Kasumi-1 (cell line): ENCODE measurements at regions not wholly inside any gene's neighbourhood (a gene's known extent, or its start where the extent isn't known, plus 50 kb on each side); places are given as distances from the start of the nearest gene placed in this dataset.
"Not testable (repeated sequence)": the region's sequence is repeated elsewhere in the genome, so short reads cannot be mapped to it uniquely, and the experiment has no call there.

Experiments
- DNase-seq, 2 experiments: peaks; one replicate each; lab custom pipeline; 2025; lab: John Stamatoyannopoulos, UW

DNA sequence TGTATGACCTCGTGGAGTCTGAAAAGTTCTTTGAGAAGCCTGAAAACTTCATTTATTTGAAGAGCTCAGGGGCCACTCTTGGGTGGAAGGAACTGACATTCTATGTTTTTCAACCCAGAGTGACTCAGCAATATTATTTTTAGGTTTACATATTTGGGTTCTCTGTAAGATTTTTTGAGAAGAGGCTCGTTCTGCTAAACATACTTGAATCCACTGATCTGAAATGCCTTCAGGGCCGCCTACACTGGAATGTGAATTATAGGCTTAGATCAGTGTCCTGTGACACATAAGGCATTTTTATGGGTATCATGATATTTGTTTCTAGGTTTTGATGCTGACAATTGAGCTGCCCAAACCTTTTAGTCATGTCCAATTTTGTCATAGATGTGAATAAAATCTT, 86.2 kb downstream of the PSAT1 start:
- peak; percentile 16 to 39 for DNase-seq

- DNase-seq = no peak
These were observed 89.4 kb downstream of the PSAT1 start for GRCh38 chr9:78386348-78386747.

DNA sequence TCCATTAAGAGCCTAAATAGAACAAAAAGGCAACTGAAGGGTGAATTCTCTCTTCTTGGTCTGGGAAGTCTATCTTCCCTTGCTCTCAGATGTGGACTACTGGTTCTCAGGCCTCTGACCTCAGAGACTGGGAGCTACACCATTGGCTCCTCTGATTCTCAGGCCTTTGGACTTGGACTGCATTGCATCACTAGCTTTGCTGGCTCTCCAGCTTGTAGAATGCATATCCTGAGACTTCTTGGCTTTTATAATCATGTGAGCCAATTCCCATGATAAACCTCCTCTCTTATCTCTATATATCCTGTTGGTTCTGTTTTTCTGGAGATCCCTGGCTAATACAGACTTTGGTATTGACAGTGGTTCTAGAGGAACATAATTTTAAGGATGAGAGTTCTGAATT, 89.8 kb downstream of the PSAT1 start:
- no peak for DNase-seq

- no peak for DNase-seq
These were observed 96.4 kb downstream of the PSAT1 start for GRCh38 chr9:78393340-78393739.

DNA sequence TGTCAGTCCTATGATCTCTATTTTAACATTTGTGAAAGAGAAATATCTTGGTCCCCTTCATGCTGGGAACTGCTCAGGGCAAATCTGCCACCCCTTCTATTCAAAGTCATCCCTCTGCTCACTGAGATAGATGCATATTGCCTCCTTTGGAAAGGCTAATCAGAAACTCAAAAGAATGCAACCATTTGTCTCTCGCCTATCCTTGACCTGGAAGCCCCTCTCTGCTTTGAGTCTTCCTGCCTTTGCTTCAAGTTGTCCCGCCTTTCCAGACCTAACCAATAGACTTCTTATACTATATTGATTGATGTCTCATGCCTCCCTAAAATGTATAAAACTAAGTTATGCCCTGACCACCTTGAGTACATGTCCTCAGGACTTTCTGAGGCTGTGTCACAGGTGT, 97.0 kb downstream of the PSAT1 start:
- no peak for DNase-seq

DNA sequence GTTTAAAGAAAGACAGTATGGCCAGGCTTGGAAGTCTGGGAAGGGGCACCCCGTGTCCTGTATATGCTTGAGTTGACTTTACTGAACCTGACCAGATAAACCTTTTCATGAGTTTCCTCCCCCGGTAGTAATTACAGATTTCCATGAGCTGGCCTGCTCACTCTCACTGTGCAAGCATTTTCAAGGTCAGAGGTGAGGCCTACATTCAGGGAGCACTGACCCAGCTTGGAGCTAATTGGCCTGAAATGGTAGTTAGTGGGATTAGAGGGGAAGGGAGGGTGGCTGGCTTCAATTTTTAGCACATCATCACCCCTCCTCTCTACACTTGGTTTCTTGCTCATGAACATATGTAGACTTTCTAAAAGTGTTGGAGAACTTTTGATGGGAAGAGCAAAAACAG, 99.2 kb downstream of the PSAT1 start:
- DNase-seq = no peak

GRCh38 chr9:78397045-78397444, 100.1 kb downstream of the PSAT1 start:
- no peak for DNase-seq

DNA sequence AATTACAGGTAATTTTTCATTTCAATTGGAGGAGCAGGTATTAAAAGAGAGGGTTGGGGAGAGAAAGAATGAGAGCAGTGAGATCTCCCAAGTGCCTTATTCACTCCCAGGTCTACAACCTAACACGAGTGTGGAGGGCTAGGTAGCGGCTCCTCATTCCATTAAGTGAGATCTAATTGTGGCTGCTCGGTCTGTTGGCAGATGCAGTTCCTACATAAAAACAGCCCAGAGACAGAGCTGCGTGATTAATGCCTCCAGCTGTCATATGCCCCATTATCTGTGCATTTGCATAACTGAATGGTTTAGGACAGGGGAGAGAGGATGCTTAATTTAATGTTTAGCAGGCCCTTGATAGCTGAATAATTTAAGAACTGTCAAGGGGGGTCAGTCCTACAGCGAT, 100.5 kb downstream of the PSAT1 start:
- DNase-seq = no peak

DNA sequence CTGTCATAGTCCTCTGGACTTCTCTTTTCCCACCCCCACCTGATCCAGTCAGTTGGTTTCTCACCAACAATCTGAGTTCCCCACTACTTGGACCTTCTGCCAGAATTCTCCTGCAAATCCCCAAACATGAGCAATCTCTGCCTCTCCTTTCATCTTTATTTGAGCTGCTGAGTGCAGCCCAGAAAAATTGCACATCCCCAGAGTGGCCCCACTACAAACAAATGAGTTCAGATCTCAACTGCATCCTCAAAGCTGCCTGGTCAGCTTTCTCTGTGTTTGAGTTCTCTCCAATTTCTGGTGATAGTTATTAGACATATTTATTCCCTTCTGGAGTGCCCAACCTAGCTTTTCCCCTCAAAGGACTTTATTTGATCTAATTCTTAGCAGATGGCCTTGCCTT, 102.2 kb downstream of the PSAT1 start:
- no peak for DNase-seq

DNA sequence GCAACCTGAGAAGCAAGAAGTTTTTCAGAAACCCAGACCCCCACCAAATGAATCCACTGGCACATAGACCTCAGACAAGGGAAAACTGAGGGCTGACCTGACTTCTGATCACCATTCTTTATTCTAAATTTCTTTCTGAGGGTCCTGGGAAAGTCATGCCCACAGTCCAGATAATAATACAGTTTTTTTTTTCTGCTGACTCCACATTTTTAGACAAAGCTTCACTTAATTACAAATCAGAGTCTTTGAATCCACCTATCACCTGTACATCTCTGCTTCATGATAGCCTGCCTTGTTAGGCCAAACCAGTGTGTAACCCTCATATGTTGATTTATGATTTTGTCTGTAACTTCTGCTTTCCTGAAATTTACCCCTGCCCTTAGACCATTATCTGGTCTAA, 103.6 kb downstream of the PSAT1 start:
- DNase-seq = no peak

DNA sequence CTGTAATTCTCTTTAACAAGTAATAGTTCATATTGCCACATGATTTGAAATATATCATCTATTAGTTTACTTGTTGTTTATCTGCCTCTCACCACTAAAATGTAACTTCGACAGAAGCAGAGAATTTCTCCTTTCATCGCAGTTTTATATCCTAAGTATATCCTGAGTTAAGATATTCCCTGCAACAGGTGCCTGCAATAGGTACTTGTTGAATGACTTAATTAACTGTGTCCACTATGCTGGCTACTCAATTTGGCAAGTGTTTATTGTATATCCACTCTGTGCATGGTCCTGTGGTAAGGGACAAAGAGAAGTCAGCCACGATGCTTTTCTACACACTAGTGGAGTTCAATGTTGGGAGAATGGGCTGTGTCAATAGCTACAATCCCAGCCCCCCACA, 108.5 kb downstream of the PSAT1 start:
- DNase-seq = no peak

DNA sequence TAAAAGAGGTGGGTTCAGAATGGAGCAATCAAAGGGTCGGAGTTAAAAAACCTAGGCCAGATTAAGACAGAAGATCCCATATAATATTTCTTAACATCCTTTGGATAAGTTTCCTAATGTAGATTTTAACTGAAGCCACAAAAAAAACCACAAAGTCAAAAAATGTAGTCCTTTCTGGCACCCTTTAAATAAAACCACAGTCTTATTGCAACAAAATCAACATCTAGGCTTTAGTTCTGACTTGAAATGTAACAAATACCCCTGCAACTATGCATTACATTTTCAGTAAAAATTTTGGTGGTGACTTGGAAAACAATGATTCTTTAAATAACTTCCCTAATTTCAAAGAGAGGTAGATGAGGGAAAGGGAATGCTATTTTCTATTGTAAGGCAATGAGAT, 109.2 kb downstream of the PSAT1 start:
- DNase-seq = peak in 1 of 2 experiments; percentile 3

GRCh38 chr9:78406933-78407332, 110.0 kb downstream of the PSAT1 start:
- no peak for DNase-seq

GRCh38 chr9:78407636-78408312, 110.8 kb downstream of the PSAT1 start:
- no peak for DNase-seq

DNA sequence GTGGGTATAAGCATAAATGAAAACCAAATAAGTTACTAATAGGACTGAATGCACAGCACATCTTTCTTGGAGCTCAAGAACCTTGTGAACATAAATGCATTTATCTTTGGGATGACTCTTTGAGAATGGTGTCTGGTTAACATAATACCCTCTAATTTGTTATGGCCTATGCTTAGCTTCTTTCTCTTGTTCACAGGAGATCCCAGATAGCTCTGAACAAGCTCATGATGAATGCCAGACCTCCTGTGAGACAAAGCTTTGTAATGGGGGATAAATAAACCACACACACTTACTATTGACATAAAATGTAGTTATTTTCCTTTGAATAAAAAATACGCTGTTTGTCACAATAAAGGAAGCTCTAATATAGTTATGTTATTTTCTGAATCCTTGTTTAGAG, 111.5 kb downstream of the PSAT1 start:
- no peak for DNase-seq

- not testable (repeated sequence) for DNase-seq
These were observed 113.1 kb downstream of the PSAT1 start for GRCh38 chr9:78409928-78410510.

GRCh38 chr9:78422309-78422708, 125.4 kb downstream of the PSAT1 start:
- DNase-seq = no peak

- DNase-seq = no peak
These were observed 127.4 kb downstream of the PSAT1 start for GRCh38 chr9:78424299-78424698.

- DNase-seq = no peak
These were observed 131.7 kb downstream of the PSAT1 start for GRCh38 chr9:78428640-78429039.

- DNase-seq = no peak
These were observed 133.5 kb downstream of the PSAT1 start for GRCh38 chr9:78430387-78430786.

DNA sequence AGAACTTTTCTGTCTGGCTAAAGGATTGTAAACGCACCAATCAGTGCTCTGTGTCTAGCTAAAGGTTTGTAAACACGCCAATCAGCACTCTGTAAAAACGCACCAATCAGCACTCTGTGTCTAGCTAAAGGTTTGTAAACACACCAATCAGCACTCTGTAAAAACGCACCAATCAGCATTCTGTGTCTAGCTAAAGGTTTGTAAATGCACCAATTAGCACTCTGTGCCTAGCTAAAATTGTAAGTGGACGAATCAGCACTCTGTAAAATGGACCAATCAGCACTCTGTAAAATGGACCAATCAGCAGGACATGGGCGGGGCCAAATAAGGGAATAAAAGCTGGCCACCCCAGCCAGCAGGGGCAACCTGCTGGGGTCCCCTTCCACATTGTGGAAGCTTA, 134.1 kb downstream of the PSAT1 start:
- not testable (repeated sequence) for DNase-seq

- no peak for DNase-seq
These were observed 139.9 kb downstream of the PSAT1 start for GRCh38 chr9:78436873-78437272.

DNA sequence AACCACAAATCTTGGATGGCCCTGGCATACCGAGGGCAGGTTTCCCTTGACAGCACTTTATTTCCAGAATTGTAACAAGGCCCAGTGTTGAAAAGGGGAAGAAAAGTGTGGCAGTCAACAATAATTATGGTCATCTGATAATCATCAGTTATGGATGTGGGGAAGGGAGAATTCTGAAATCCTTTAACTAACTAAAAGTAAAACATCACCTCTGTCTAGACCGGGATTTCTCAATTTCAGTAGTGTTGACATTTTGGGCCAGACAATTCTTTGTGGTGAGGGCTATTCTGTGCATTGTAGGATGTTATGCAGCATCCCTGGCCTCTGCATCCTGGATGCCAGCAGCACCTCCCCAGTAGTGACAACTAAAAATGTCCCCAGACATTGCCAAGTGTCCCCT, 140.4 kb downstream of the PSAT1 start:
- DNase-seq = no peak

DNA sequence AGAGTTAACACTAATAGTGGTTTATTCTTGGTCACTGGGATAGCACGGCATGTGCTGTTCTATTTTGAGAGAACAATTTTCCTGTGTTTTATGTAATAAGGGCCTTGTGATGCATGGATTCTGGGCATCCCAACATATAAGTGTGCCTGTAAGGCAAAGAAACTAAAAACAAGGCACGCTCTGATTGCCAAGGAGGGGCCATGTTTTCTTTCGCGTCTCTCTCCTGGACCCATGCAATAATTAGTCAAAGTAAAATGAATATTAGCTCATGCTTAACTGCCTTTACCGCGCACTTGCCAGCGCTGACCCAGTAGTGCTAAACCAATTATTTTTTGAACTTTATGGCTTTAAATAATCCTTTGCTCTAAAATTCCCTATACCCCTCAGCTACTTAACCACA, 140.9 kb downstream of the PSAT1 start:
- DNase-seq = no peak
